ENCODE measurements at regions not wholly inside any gene's neighbourhood (a gene's known extent, or its start where the extent isn't known, plus 50 kb on each side); places are given as distances from the start of the nearest gene placed in this dataset.
"Not testable (repeated sequence)": the region's sequence is repeated elsewhere in the genome, so short reads cannot be mapped to it uniquely, and the experiment has no call there.

DNA sequence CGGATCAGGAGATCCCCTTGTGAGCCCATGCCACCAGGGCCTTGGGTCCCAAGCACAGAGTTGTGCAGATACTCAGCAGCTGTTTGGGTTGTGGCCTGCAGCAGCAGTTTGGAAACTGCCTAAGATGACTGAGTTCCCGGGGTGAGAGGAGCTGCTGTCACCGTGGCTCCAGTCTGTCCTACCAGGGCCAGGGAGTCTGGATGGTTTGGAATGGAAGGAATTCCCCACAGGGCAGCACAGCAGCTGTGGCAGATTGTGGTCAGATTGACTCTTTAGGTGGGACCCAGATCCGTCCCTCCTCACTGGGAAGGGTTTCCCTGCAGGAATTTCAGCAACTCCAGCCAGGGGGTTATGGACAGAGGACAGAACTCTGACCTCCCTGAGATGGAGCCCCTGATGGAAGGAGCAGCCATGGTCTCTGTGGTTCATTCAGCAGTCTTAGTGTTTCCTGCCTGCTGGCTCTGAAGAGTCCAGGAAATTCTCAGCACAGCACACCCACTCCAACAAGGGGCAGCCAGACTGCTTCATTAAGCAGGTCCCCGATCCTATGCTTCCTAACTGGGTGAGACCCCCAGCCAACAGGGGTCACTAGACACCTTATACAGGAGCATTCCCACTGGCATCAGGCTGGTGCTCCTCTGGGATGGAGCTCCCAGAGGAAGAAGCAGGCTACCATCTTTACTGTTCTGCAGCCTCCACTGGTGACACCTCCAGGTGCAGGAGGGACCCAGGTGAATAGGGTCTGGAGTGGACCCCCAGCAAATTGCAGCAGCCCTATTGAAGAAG, 51.5 kb upstream of the TNFSF4 start:
- H3K4me2 ChIP-seq (ENCODE audit: low read depth, low read length), result no peak overlapping the region
- no peaks in the 10 kb centered on the region for H3K79me1 ChIP-seq (ENCODE audit: low read depth in 1 of 2, low read length in 2 of 2)
- no peak overlapping the region for H2AK5ac ChIP-seq (ENCODE audit: low read depth, low read length)
- H2AFZ ChIP-seq (replicated peaks; ENCODE audit: low read length, poor library complexity), result no peak overlapping the region
- no peak overlapping the region for H3K9ac ChIP-seq (ENCODE audit: low read depth, low read length)
- no peak overlapping the region for H4K5ac ChIP-seq (ENCODE audit: low read depth, low read length)
- no peak overlapping the region for H3K18ac ChIP-seq (ENCODE audit: low read depth, low read length)
- dilution Hi-C loops (cut with HindIII; ENCODE audit: low sequenced_read_pairs, unreplicated experiment), result no loop called here
- H3K27ac ChIP-seq (ENCODE audit: insufficient read depth, low read length), result no peak overlapping the region
- H3K36me3 ChIP-seq (ENCODE audit: control insufficient read depth, insufficient read depth, low read length), result no peaks in the 10 kb centered on the region
- H4K20me1 ChIP-seq (ENCODE audit: insufficient read depth, low read length), result no peaks in the 10 kb centered on the region
- no peak overlapping the region for H3K56ac ChIP-seq (ENCODE audit: extremely low read depth, insufficient read depth, low read length)
- 0 out of 2 replicates have a peak, but pooled peaks cover 5% of the 10 kb centered on the region for H3K9me1 ChIP-seq (ENCODE audit: insufficient read depth, low read length)
- no CpG with 5 or more reads among the region's 5 CpGs for WGBS, 2 experiments (ENCODE audit: extremely low coverage in 2 of 2, insufficient read length in 1 of 2)
- 0 out of 2 replicates have a peak overlapping the region, but pooled peaks have one; percentile 5 for H2BK20ac ChIP-seq (ENCODE audit: low read depth, low read length)
- H3K4me1 ChIP-seq (ENCODE audit: control insufficient read depth, insufficient read depth, low read length), result no peaks in the 10 kb centered on the region; the same call in 1 of the 2 replicates
- no peak overlapping the region for H3K4me3 ChIP-seq (ENCODE audit: insufficient read depth, low read depth, low read length)
- H4K91ac ChIP-seq (ENCODE audit: insufficient read depth, low read depth, low read length), result peak overlapping the region; percentile 38; the same call in 1 of the 2 replicates
- BruUV-seq (replicated peaks), result no TSS peak
- ATAC-seq (ENCODE audit: low read depth), result peak; percentile 27; the same call in 1 of the 2 replicates
- H3K14ac ChIP-seq (replicated peaks; ENCODE audit: low read depth, low read length), result no peak overlapping the region
- in situ Hi-C loops (cut with MboI; ENCODE audit: low sequenced_read_pairs), result no loop called here
- peaks cover 4% of the 10 kb centered on the region; the same call in 1 of the 2 replicates for H3K9me3 ChIP-seq (ENCODE audit: control insufficient read depth, insufficient read depth, low read length)
- peak overlapping the region; percentile 22; the same call in 1 of the 2 replicates for H3K4ac ChIP-seq (ENCODE audit: low read depth, low read length)
- ChIA-PET CTCF (interaction anchor here (0.5 to 1.3 kb wide), 2 partner anchors 14 to 57 kb away, joined by 3 to 5 read pairs; no protein-coding TSS in a partner anchor), POLR2A (ENCODE audit: unreplicated experiment) (no interaction called here)
- DNase-seq, result no peak
- intact Hi-C loops (cut with micrococcal nuclease), result no loop called here
- no peak overlapping the region for H2BK15ac ChIP-seq (ENCODE audit: low read depth, low read length)
- H4K8ac ChIP-seq (ENCODE audit: low read depth in 2 of 2, low read length in 2 of 2), result no peak overlapping the region
- H2AK9ac ChIP-seq (replicated peaks; ENCODE audit: low read depth, low read length, poor library complexity), result no peak overlapping the region
- H2BK120ac ChIP-seq (ENCODE audit: low read depth, low read length), result peak overlapping the region; percentile 27; the same call in 1 of the 2 replicates
- H2BK5ac ChIP-seq (ENCODE audit: low read depth, low read length, poor library complexity, severe bottlenecking), result no peak overlapping the region
- H3K23ac ChIP-seq (ENCODE audit: low read depth, low read length), result no peak overlapping the region
- H3K27me3 ChIP-seq (ENCODE audit: control insufficient read depth, insufficient read depth, low read length), result no peaks in the 10 kb centered on the region
- TF ChIP-seq, protein P1, sequence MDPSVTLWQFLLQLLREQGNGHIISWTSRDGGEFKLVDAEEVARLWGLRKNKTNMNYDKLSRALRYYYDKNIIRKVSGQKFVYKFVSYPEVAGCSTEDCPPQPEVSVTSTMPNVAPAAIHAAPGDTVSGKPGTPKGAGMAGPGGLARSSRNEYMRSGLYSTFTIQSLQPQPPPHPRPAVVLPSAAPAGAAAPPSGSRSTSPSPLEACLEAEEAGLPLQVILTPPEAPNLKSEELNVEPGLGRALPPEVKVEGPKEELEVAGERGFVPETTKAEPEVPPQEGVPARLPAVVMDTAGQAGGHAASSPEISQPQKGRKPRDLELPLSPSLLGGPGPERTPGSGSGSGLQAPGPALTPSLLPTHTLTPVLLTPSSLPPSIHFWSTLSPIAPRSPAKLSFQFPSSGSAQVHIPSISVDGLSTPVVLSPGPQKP (IDR thresholded peaks at IDR 0.05; ENCODE audit: borderline replicate concordance, low read depth, low read length), result no peak

DNA sequence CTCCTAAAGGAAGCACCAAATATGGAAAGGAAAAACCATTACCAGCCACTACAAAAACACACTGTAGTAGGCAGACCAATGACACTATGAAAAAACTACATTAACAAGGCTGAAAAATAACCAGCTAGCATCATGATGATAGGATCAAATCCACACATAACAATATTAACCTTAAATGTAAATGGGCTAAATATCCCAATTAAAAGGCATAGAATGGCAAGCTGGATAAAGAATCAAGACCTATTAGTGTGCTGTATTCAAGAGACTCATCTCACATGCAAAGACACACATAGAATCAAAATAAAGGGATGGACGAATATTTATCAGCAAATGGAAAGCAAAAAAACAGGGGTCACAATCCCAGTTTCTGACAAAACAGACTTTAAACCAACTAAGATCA, 53.2 kb upstream of the TNFSF4 start:
- H2BK120ac ChIP-seq (ENCODE audit: low read depth, low read length); H4K91ac ChIP-seq (ENCODE audit: insufficient read depth, low read depth, low read length); H4K8ac ChIP-seq (ENCODE audit: low read depth in 2 of 2, low read length in 2 of 2); DNase-seq; H4K20me1 ChIP-seq (ENCODE audit: insufficient read depth, low read length); POLR2A ChIA-PET (ENCODE audit: unreplicated experiment); H2BK15ac ChIP-seq (ENCODE audit: low read depth, low read length); H3K14ac ChIP-seq (replicated peaks; ENCODE audit: low read depth, low read length); H4K5ac ChIP-seq (ENCODE audit: low read depth, low read length); H3K79me1 ChIP-seq (ENCODE audit: low read depth in 1 of 2, low read length in 2 of 2); H3K27me3 ChIP-seq (ENCODE audit: control insufficient read depth, insufficient read depth, low read length); H3K27ac ChIP-seq (ENCODE audit: insufficient read depth, low read length); H2AFZ ChIP-seq (replicated peaks; ENCODE audit: low read length, poor library complexity); H3K9ac ChIP-seq (ENCODE audit: low read depth, low read length); H3K4me2 ChIP-seq (ENCODE audit: low read depth, low read length); H3K9me3 ChIP-seq (ENCODE audit: control insufficient read depth, insufficient read depth, low read length); H3K4me1 ChIP-seq (ENCODE audit: control insufficient read depth, insufficient read depth, low read length); H3K4me3 ChIP-seq (ENCODE audit: insufficient read depth, low read depth, low read length); H2BK5ac ChIP-seq (ENCODE audit: low read depth, low read length, poor library complexity, severe bottlenecking); BruUV-seq (replicated peaks); H2AK9ac ChIP-seq (replicated peaks; ENCODE audit: low read depth, low read length, poor library complexity); in situ Hi-C loops (cut with MboI; ENCODE audit: low sequenced_read_pairs); H3K18ac ChIP-seq (ENCODE audit: low read depth, low read length); H2BK20ac ChIP-seq (ENCODE audit: low read depth, low read length); H3K9me1 ChIP-seq (ENCODE audit: insufficient read depth, low read length); H3K56ac ChIP-seq (ENCODE audit: extremely low read depth, insufficient read depth, low read length); H3K36me3 ChIP-seq (ENCODE audit: control insufficient read depth, insufficient read depth, low read length); H3K23ac ChIP-seq (ENCODE audit: low read depth, low read length); dilution Hi-C loops (cut with HindIII; ENCODE audit: low sequenced_read_pairs, unreplicated experiment); H3K4ac ChIP-seq (ENCODE audit: low read depth, low read length); H2AK5ac ChIP-seq (ENCODE audit: low read depth, low read length); ATAC-seq (ENCODE audit: low read depth): not testable (repeated sequence)
- CTCF ChIA-PET, result interaction anchor here (1.3 kb wide), 1 partner anchor 59 kb away, joined by 5 read pairs; no protein-coding TSS in a partner anchor
- intact Hi-C loops (cut with micrococcal nuclease), result loop anchor here (10.0 kb wide), 1 partner anchor 144 kb away; no protein-coding TSS in a partner anchor
- no CpG with 5 or more reads among the region's 1 CpG for WGBS, 2 experiments (ENCODE audit: extremely low coverage in 2 of 2, insufficient read length in 1 of 2)

Measured in IMR-90 (cell line).